ENCODE measurements at regions not wholly inside any gene's neighbourhood (a gene's known extent, or its start where the extent isn't known, plus 50 kb on each side); places are given as distances from the start of the nearest gene placed in this dataset.
"Not testable (repeated sequence)": the region's sequence is repeated elsewhere in the genome, so short reads cannot be mapped to it uniquely, and the experiment has no call there.

- Histone ChIP-seq H3K4me1 (no peaks in the 10 kb centered on the region), H3K36me3 (no peaks in the 10 kb centered on the region), H3K4me3 (no peak overlapping the region), H3K9me3 (no peaks in the 10 kb centered on the region), H3K27ac (no peak overlapping the region), H3K27me3 (no peaks in the 10 kb centered on the region)
- intact Hi-C loops (cut with DNase I) = no loop called here
- TF ChIP-seq POLR2AphosphoS5 (IDR thresholded peaks at IDR 0.05; ENCODE audit: insufficient read depth in 1 of 2, low read depth in 1 of 2) = no peak
- no peak for TF ChIP-seq POLR2A (IDR thresholded peaks at IDR 0.05)
- peak in 1 of 2 donors; percentile 94 for DNase-seq (ENCODE audit: extremely low spot score in 2 of 2)
These were observed 86.7 kb upstream of the RET start for GRCh38 chr10:42990016-42990720.

- intact Hi-C loops (cut with DNase I) = no loop called here
- H3K36me3 ChIP-seq = no peaks in the 10 kb centered on the region
- no peak overlapping the region for H3K4me3 ChIP-seq
- H3K9me3 ChIP-seq = no peaks in the 10 kb centered on the region
- no peaks in the 10 kb centered on the region for H3K4me1 ChIP-seq
- TF ChIP-seq POLR2A (IDR thresholded peaks at IDR 0.05) = no peak
- no peak for TF ChIP-seq POLR2AphosphoS5 (IDR thresholded peaks at IDR 0.05; ENCODE audit: insufficient read depth in 1 of 2, low read depth in 1 of 2)
- TF ChIP-seq, protein P1, sequence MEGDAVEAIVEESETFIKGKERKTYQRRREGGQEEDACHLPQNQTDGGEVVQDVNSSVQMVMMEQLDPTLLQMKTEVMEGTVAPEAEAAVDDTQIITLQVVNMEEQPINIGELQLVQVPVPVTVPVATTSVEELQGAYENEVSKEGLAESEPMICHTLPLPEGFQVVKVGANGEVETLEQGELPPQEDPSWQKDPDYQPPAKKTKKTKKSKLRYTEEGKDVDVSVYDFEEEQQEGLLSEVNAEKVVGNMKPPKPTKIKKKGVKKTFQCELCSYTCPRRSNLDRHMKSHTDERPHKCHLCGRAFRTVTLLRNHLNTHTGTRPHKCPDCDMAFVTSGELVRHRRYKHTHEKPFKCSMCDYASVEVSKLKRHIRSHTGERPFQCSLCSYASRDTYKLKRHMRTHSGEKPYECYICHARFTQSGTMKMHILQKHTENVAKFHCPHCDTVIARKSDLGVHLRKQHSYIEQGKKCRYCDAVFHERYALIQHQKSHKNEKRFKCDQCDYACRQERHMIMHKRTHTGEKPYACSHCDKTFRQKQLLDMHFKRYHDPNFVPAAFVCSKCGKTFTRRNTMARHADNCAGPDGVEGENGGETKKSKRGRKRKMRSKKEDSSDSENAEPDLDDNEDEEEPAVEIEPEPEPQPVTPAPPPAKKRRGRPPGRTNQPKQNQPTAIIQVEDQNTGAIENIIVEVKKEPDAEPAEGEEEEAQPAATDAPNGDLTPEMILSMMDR (IDR thresholded peaks at IDR 0.05) = no peak
- DNase-seq (ENCODE audit: extremely low spot score in 2 of 2) = no peak
- H3K27me3 ChIP-seq = no peaks in the 10 kb centered on the region
- no peak overlapping the region for H3K27ac ChIP-seq
These were observed 86.0 kb upstream of the RET start for GRCh38 chr10:42990721-42991441.

- no peak overlapping the region for H3K4me3 ChIP-seq
- DNase-seq (ENCODE audit: extremely low spot score in 2 of 2) = no peak
- H3K36me3 ChIP-seq = no peaks in the 10 kb centered on the region
- TF ChIP-seq, protein P1 (IDR thresholded peaks at IDR 0.05) = no peak
- TF ChIP-seq POLR2AphosphoS5 (IDR thresholded peaks at IDR 0.05; ENCODE audit: insufficient read depth in 1 of 2, low read depth in 1 of 2) = no peak
- no peak for TF ChIP-seq POLR2A (IDR thresholded peaks at IDR 0.05)
- H3K27ac ChIP-seq = no peak overlapping the region
- intact Hi-C loops (cut with DNase I) = no loop called here
- no peaks in the 10 kb centered on the region for H3K9me3 ChIP-seq
- no peaks in the 10 kb centered on the region for H3K27me3 ChIP-seq
- no peaks in the 10 kb centered on the region for H3K4me1 ChIP-seq
These were observed 85.3 kb upstream of the RET start for GRCh38 chr10:42991442-42992098.

DNA sequence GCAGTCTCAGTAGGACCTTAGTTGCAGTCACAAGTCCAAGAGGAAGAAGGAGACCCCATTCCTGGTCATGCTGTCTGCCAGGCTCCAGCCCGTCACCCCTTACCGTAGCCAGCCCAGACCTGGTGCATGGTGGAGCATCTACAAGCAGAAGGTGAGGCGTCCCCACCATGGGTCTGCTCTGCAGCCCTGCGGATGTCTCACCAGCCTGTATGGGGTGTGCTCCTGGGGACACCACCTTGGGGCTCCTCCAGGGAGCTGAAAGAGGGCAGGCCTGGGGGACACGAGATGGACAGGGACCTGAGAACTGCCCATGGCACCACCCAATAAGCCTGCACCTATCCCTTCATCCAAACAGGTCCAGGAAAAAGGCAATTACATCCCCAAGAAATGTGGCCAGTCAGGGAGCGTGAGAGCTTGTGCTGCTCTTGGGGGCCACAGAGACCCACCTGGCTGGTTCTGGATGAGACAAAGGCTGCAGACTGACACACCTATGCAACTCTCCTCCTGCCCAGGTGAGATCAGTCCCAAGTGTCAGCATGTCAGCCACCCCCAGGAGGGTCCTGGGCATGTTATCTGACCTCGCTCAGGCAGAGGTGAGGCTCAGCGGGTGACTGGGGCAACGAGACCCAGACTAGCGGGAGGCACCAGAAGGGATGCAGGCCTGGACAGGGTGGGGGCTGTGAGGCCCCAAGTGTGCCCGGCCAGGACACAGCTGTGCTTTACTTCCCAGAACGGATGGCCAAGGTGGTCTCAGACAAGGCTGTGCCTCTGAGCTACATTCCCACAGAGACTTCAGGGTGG lies 84.5 kb upstream of the RET start:
- H3K4me1 ChIP-seq = no peaks in the 10 kb centered on the region
- no peak overlapping the region for H3K27ac ChIP-seq
- H3K36me3 ChIP-seq = no peaks in the 10 kb centered on the region
- intact Hi-C loops (cut with DNase I) = no loop called here
- no peak for DNase-seq (ENCODE audit: extremely low spot score in 2 of 2)
- H3K9me3 ChIP-seq = no peaks in the 10 kb centered on the region
- H3K4me3 ChIP-seq = no peak overlapping the region
- TF ChIP-seq POLR2AphosphoS5 (IDR thresholded peaks at IDR 0.05; ENCODE audit: insufficient read depth in 1 of 2, low read depth in 1 of 2) (no peak), POLR2A (IDR thresholded peaks at IDR 0.05) (no peak)
- TF ChIP-seq, protein P1 (IDR thresholded peaks at IDR 0.05) = no peak
- no peaks in the 10 kb centered on the region for H3K27me3 ChIP-seq

GRCh38 chr10:42992957-42993390 lies 83.9 kb upstream of the RET start:
- Histone ChIP-seq H3K9me3 (no peaks in the 10 kb centered on the region), H3K4me1 (no peaks in the 10 kb centered on the region), H3K4me3 (no peak overlapping the region), H3K36me3 (no peaks in the 10 kb centered on the region), H3K27me3 (no peaks in the 10 kb centered on the region), H3K27ac (no peak overlapping the region)
- intact Hi-C loops (cut with DNase I) = no loop called here
- TF ChIP-seq, protein P1 (IDR thresholded peaks at IDR 0.05) = no peak
- no peak for TF ChIP-seq POLR2A (IDR thresholded peaks at IDR 0.05)
- TF ChIP-seq POLR2AphosphoS5 (IDR thresholded peaks at IDR 0.05; ENCODE audit: insufficient read depth in 1 of 2, low read depth in 1 of 2) = no peak
- no peak for DNase-seq (ENCODE audit: extremely low spot score in 2 of 2)

DNA sequence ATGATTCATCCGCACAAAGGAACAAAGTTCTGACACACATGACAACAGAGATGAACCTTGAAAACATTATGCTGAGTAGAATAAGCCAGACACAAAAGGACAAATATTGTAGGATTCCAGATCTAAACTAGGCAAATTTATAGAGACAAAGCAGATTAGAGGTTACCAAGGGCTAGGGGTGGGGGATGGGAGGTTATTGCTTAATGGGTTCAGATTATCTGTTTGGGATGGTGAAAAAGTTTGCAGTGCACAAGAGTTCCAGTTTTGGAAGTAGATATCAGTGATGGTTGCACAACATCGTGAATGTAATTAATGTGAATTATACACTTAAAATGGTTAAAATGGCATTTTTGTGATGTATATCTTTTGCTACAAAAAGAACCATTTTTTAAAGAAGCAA lies 82.0 kb upstream of the RET start:
- H3K36me3 ChIP-seq; H3K27ac ChIP-seq; H3K9me3 ChIP-seq; H3K4me1 ChIP-seq; intact Hi-C loops (cut with DNase I); H3K4me3 ChIP-seq; H3K27me3 ChIP-seq; DNase-seq (ENCODE audit: extremely low spot score in 2 of 2): not testable (repeated sequence)

Measured in vagina (tissue), 2 donors.